ENCODE measurements at regions not wholly inside any gene's neighbourhood (a gene's known extent, or its start where the extent isn't known, plus 50 kb on each side); places are given as distances from the start of the nearest gene placed in this dataset.
A peak's percentile ranks its signal among the peaks of the same experiment; 100 is the strongest.

GRCh38 chr11:106218106-106218505 is 140.6 kb downstream of the AASDHPPT start:
- TF ChIP-seq MAX (IDR thresholded peaks at IDR 0.05; ENCODE audit: low read depth, low read length) (no peak), MYC (IDR thresholded peaks at IDR 0.05; ENCODE audit: low read depth, low read length) (no peak), POLR2A (IDR thresholded peaks at IDR 0.05; ENCODE audit: extremely low read depth, insufficient read length) (no peak), CTCF (IDR thresholded peaks at IDR 0.05; ENCODE audit: low read depth, low read length) (no peak)
- H3K4me3 ChIP-seq (ENCODE audit: low read depth, low read length), result no peak overlapping the region

GRCh38 chr11:106222626-106223025 is 145.2 kb downstream of the AASDHPPT start:
- no peak for DNase-seq (ENCODE audit: low read depth)
- H3K4me3 ChIP-seq (ENCODE audit: low read depth, low read length), result no peak overlapping the region
- TF ChIP-seq MYC (IDR thresholded peaks at IDR 0.05; ENCODE audit: low read depth, low read length) (no peak), CTCF (IDR thresholded peaks at IDR 0.05; ENCODE audit: low read depth, low read length) (no peak), POLR2A (IDR thresholded peaks at IDR 0.05; ENCODE audit: extremely low read depth, insufficient read length) (no peak), MAX (IDR thresholded peaks at IDR 0.05; ENCODE audit: low read depth, low read length) (no peak)

More at GRCh38 chr11:106218106-106218505, 140.6 kb downstream of the AASDHPPT start:
- DNase-seq (ENCODE audit: low read depth), result no peak

- no peak for DNase-seq (ENCODE audit: low read depth)
- no peak for TF ChIP-seq MYC (IDR thresholded peaks at IDR 0.05; ENCODE audit: low read depth, low read length)
- no peak overlapping the region for H3K4me3 ChIP-seq (ENCODE audit: low read depth, low read length)
Measured at GRCh38 chr11:106224172-106224571, 146.7 kb downstream of the AASDHPPT start.

GRCh38 chr11:106228996-106229395 is 151.5 kb downstream of the AASDHPPT start:
- TF ChIP-seq POLR2A (IDR thresholded peaks at IDR 0.05; ENCODE audit: extremely low read depth, insufficient read length) (no peak), CTCF (IDR thresholded peaks at IDR 0.05; ENCODE audit: low read depth, low read length) (no peak), MAX (IDR thresholded peaks at IDR 0.05; ENCODE audit: low read depth, low read length) (no peak), MYC (IDR thresholded peaks at IDR 0.05; ENCODE audit: low read depth, low read length) (no peak)
- DNase-seq (ENCODE audit: low read depth), result no peak
- no peak overlapping the region for H3K4me3 ChIP-seq (ENCODE audit: low read depth, low read length)

- TF ChIP-seq POLR2A (IDR thresholded peaks at IDR 0.05; ENCODE audit: extremely low read depth, insufficient read length) (no peak), MYC (IDR thresholded peaks at IDR 0.05; ENCODE audit: low read depth, low read length) (no peak), MAX (IDR thresholded peaks at IDR 0.05; ENCODE audit: low read depth, low read length) (no peak), CTCF (IDR thresholded peaks at IDR 0.05; ENCODE audit: low read depth, low read length) (no peak)
- peak; percentile 3 for DNase-seq (ENCODE audit: low read depth)
- no peak overlapping the region for H3K4me3 ChIP-seq (ENCODE audit: low read depth, low read length)
Measured at GRCh38 chr11:106231591-106231990, 154.1 kb downstream of the AASDHPPT start.

GRCh38 chr11:106233191-106233590 is 155.7 kb downstream of the AASDHPPT start:
- no peak for DNase-seq (ENCODE audit: low read depth)
- TF ChIP-seq MAX (IDR thresholded peaks at IDR 0.05; ENCODE audit: low read depth, low read length), result no peak
- no peak for TF ChIP-seq MYC (IDR thresholded peaks at IDR 0.05; ENCODE audit: low read depth, low read length)
- TF ChIP-seq CTCF (IDR thresholded peaks at IDR 0.05; ENCODE audit: low read depth, low read length), result no peak
- no peak for TF ChIP-seq POLR2A (IDR thresholded peaks at IDR 0.05; ENCODE audit: extremely low read depth, insufficient read length)
- H3K4me3 ChIP-seq (ENCODE audit: low read depth, low read length), result no peak overlapping the region
